ENCODE measurements at regions not wholly inside any gene's neighbourhood (a gene's known extent, or its start where the extent isn't known, plus 50 kb on each side); places are given as distances from the start of the nearest gene placed in this dataset.
A peak's percentile ranks its signal among the peaks of the same experiment; 100 is the strongest.
"Not testable (repeated sequence)": the region's sequence is repeated elsewhere in the genome, so short reads cannot be mapped to it uniquely, and the experiment has no call there.

- H3K36me3 ChIP-seq = no peaks in the 10 kb centered on the region
- TF ChIP-seq EP300 (IDR thresholded peaks at IDR 0.05) (no peak), POLR2AphosphoS5 (IDR thresholded peaks at IDR 0.05) (no peak), POLR2A (IDR thresholded peaks at IDR 0.05) (no peak), CTCF (IDR thresholded peaks at IDR 0.05) (no peak)
- DNase-seq = no peak
- H3K27me3 ChIP-seq = peaks cover 0 to 9% (median 0%) of the 10 kb centered on the region in 3 donors
- no peak overlapping the region for H3K4me3 ChIP-seq
- no peaks in the 10 kb centered on the region for H3K9me3 ChIP-seq
- 81 to 89% methylated on average over 8 of the region's 8 CpGs for WGBS, 2 donors
- intact Hi-C loops (cut with DNase I) = no loop called here
- no peak overlapping the region for H3K27ac ChIP-seq
- no peaks in the 10 kb centered on the region for H3K4me1 ChIP-seq
These were observed 89.6 kb upstream of the BASP1 start for GRCh38 chr5:17127743-17128231.

- H3K27me3 ChIP-seq = peaks cover 0 to 9% (median 0%) of the 10 kb centered on the region in 3 donors
- DNase-seq = no peak
- no peaks in the 10 kb centered on the region for H3K9me3 ChIP-seq
- H3K27ac ChIP-seq = no peak overlapping the region
- H3K4me1 ChIP-seq = no peaks in the 10 kb centered on the region
- WGBS, 2 donors = 65 to 86% methylated on average over 14 of the region's 14 CpGs
- no peak for TF ChIP-seq POLR2AphosphoS5 (IDR thresholded peaks at IDR 0.05)
- no peak for TF ChIP-seq POLR2A (IDR thresholded peaks at IDR 0.05)
- no peak for TF ChIP-seq EP300 (IDR thresholded peaks at IDR 0.05)
- TF ChIP-seq CTCF (IDR thresholded peaks at IDR 0.05) = no peak
- intact Hi-C loops (cut with DNase I) = no loop called here
- no peaks in the 10 kb centered on the region for H3K36me3 ChIP-seq
- H3K4me3 ChIP-seq = no peak overlapping the region
These were observed 88.2 kb upstream of the BASP1 start for GRCh38 chr5:17129093-17129849.

GRCh38 chr5:17130302-17130701 lies 87.1 kb upstream of the BASP1 start:
- not testable (repeated sequence) for H3K4me3 ChIP-seq, H3K4me1 ChIP-seq, H3K27ac ChIP-seq, H3K9me3 ChIP-seq, H3K27me3 ChIP-seq, DNase-seq, H3K36me3 ChIP-seq
- WGBS, 2 donors = 45 to 86% methylated on average over 9 of the region's 9 CpGs
- intact Hi-C loops (cut with DNase I) = loop anchor here (5.0 kb wide), 1 partner anchor 338 kb away; no protein-coding TSS in a partner anchor

- 8 to 38% methylated on average over 4 of the region's 4 CpGs for WGBS, 2 donors
- Histone ChIP-seq H3K9me3 (no peaks in the 10 kb centered on the region), H3K4me1 (no peaks in the 10 kb centered on the region), H3K4me3 (no peak overlapping the region), H3K27me3 (peaks cover 0 to 9% (median 0%) of the 10 kb centered on the region in 3 donors), H3K36me3 (no peaks in the 10 kb centered on the region), H3K27ac (no peak overlapping the region)
- DNase-seq = no peak
- intact Hi-C loops (cut with DNase I) = loop anchor here (5.0 kb wide), 1 partner anchor 340 kb away; no protein-coding TSS in a partner anchor
- no peak for TF ChIP-seq EP300 (IDR thresholded peaks at IDR 0.05)
- peak in 2 of 4 experiments; percentile 52 to 61 for TF ChIP-seq CTCF (IDR thresholded peaks at IDR 0.05)
These were observed 84.9 kb upstream of the BASP1 start for GRCh38 chr5:17132444-17133083.

- intact Hi-C loops (cut with DNase I) = no loop called here
These were observed 82.4 kb upstream of the BASP1 start for GRCh38 chr5:17135050-17135449.

More at GRCh38 chr5:17135050-17135449, 82.4 kb upstream of the BASP1 start:
- DNase-seq = no peak
- Histone ChIP-seq H3K4me3 (no peak overlapping the region), H3K27ac (no peak overlapping the region), H3K27me3 (peaks cover 0 to 9% (median 0%) of the 10 kb centered on the region in 3 donors), H3K36me3 (no peaks in the 10 kb centered on the region), H3K9me3 (no peaks in the 10 kb centered on the region), H3K4me1 (no peaks in the 10 kb centered on the region)
- TF ChIP-seq CTCF (IDR thresholded peaks at IDR 0.05) = no peak
- TF ChIP-seq EP300 (IDR thresholded peaks at IDR 0.05) = no peak
- TF ChIP-seq POLR2A (IDR thresholded peaks at IDR 0.05) = no peak
- no peak for TF ChIP-seq POLR2AphosphoS5 (IDR thresholded peaks at IDR 0.05)
- WGBS, 2 donors = 87 to 93% methylated on average over 3 of the region's 3 CpGs
